Kidney (tissue), 13 donors: ENCODE measurements at regions not wholly inside any gene's neighbourhood (a gene's known extent, or its start where the extent isn't known, plus 50 kb on each side); places are given as distances from the start of the nearest gene placed in this dataset.
A peak's percentile ranks its signal among the peaks of the same experiment; 100 is the strongest.

Experiments
- DNase-seq, 5 donors: peaks; one replicate each; pipeline ENCODE4 v3.0.0-alpha.2; 2013 to 2020
- FAIRE-seq: peaks from 2 replicates; lab custom pipeline; 2012; peaks lifted over from hg19 to GRCh38; lab: Jason Lieb, UNC
- H3K27ac ChIP-seq, 2 donors: one replicate each; pipeline ENCODE4 v1.7.0; 2013; ENCODE audit warnings: low read depth in 2 of 2, low read length in 2 of 2, inconsistent platforms in 1 of 2
- H3K27me3 ChIP-seq: one replicate; pipeline ENCODE4 v1.7.1; 2013; ENCODE audit warnings: low read length, inconsistent platforms; ENCODE audit not compliant: control insufficient read depth, insufficient read depth
- H3K36me3 ChIP-seq, 3 donors: one replicate each; pipeline versions ENCODE4 v1.7.0 to v1.7.1; 2013; ENCODE audit warnings: low read length in 3 of 3, control low read depth in 1 of 3, inconsistent platforms in 1 of 3; ENCODE audit not compliant: insufficient read depth in 3 of 3, control insufficient read depth in 2 of 3
- H3K4me1 ChIP-seq, 3 donors: one replicate each; pipeline versions ENCODE4 v1.7.0 to v1.7.1; 2013; ENCODE audit warnings: low read length in 3 of 3, inconsistent platforms in 1 of 3, low read depth in 1 of 3; ENCODE audit not compliant: control insufficient read depth in 2 of 3, insufficient read depth in 2 of 3
- H3K4me3 ChIP-seq, 3 donors: one replicate each; pipeline versions ENCODE4 v1.7.0 to v1.8.1; 2013; ENCODE audit warnings: low read length in 3 of 3, control low read depth in 1 of 3, inconsistent platforms in 1 of 3
- H3K9ac ChIP-seq, 3 donors: one replicate each; pipeline versions ENCODE4 v1.7.0 to v1.7.1; 2013; ENCODE audit warnings: low read length in 3 of 3, control low read depth in 1 of 3, inconsistent platforms in 1 of 3
- H3K9me3 ChIP-seq, 3 donors: one replicate each; pipeline versions ENCODE4 v1.7.0 to v1.7.1; 2013; ENCODE audit warnings: low read length in 3 of 3, control low read depth in 1 of 3, inconsistent platforms in 1 of 3; ENCODE audit not compliant: control insufficient read depth in 2 of 3, insufficient read depth in 1 of 3
- intact Hi-C: fragments of 100-400 bp; cut with DNase I; formaldehyde crosslinking; loops from one replicate; pipeline ENCODE4 v1.11.1; 2022
- TF ChIP-seq, protein P1 (sequence below): IDR thresholded peaks from 3 replicates; pipeline ENCODE4 v1.5.1; 2012; ENCODE audit warnings: mild to moderate bottlenecking, moderate library complexity, borderline replicate concordance; ENCODE audit not compliant: insufficient read depth; ENCODE audit errors: extremely low read depth
- donor health status: control.
- donor health status: control.
- donor health status: control.
- donor health status: control.
- donor health status: control.
- donor health status: DM: yes; HTN: yes; CAD: no.
- donor health status: Normal renal cell carcinoma (clear cell type).

- Histone ChIP-seq H3K36me3 (no peaks in the 10 kb centered on the region), H3K4me1 (peaks cover 0 to 4% (median 0%) of the 10 kb centered on the region in 3 donors), H3K9me3 (no peaks in the 10 kb centered on the region), H3K27me3 (no peaks in the 10 kb centered on the region), H3K27ac (no peak overlapping the region), H3K9ac (no peak overlapping the region), H3K4me3 (no peak overlapping the region)
- intact Hi-C loops = no loop called here
- DNase-seq = no peak
- TF ChIP-seq, protein P1, sequence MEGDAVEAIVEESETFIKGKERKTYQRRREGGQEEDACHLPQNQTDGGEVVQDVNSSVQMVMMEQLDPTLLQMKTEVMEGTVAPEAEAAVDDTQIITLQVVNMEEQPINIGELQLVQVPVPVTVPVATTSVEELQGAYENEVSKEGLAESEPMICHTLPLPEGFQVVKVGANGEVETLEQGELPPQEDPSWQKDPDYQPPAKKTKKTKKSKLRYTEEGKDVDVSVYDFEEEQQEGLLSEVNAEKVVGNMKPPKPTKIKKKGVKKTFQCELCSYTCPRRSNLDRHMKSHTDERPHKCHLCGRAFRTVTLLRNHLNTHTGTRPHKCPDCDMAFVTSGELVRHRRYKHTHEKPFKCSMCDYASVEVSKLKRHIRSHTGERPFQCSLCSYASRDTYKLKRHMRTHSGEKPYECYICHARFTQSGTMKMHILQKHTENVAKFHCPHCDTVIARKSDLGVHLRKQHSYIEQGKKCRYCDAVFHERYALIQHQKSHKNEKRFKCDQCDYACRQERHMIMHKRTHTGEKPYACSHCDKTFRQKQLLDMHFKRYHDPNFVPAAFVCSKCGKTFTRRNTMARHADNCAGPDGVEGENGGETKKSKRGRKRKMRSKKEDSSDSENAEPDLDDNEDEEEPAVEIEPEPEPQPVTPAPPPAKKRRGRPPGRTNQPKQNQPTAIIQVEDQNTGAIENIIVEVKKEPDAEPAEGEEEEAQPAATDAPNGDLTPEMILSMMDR = no peak
- no peak for FAIRE-seq
Observed at GRCh38 chr2:128565441-128565840, 246.8 kb upstream of the HS6ST1 start.

DNA sequence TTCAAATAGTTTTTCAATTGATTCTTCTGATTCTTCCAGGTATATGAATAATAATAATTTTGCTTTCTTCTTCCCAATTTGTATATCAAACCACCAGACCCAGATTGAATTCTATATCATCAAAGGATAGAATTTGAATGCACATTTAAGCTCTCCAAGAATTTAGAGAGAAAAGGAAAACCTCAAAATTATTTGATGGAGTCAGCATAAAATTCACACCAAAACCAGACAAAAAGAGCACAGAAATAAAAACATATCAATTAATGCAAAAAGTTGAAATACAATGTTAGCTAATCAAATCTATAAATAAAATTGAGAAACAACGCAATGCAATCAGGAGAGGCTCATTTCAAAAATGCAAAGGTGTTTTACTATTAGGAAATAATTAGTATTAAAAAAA is 248.0 kb upstream of the HS6ST1 start:
- H3K4me3 ChIP-seq = no peak overlapping the region
- intact Hi-C loops = no loop called here
- H3K36me3 ChIP-seq = no peaks in the 10 kb centered on the region
- no peak overlapping the region for H3K9ac ChIP-seq
- TF ChIP-seq, protein P1 = no peak
- no peaks in the 10 kb centered on the region for H3K27me3 ChIP-seq
- DNase-seq (no peak), FAIRE-seq (no peak)
- H3K27ac ChIP-seq = no peak overlapping the region
- no peaks in the 10 kb centered on the region for H3K9me3 ChIP-seq
- H3K4me1 ChIP-seq = peaks cover 0 to 4% (median 0%) of the 10 kb centered on the region in 3 donors

- DNase-seq (peak in 2 of 5 donors; percentile 7 to 54), FAIRE-seq (no peak)
- no peak overlapping the region for H3K9ac ChIP-seq
Observed at GRCh38 chr2:128568106-128568505, 249.4 kb upstream of the HS6ST1 start.

More at GRCh38 chr2:128568106-128568505, 249.4 kb upstream of the HS6ST1 start:
- Histone ChIP-seq H3K9me3 (no peaks in the 10 kb centered on the region), H3K4me3 (no peak overlapping the region), H3K27ac (no peak overlapping the region), H3K27me3 (no peaks in the 10 kb centered on the region), H3K36me3 (no peaks in the 10 kb centered on the region), H3K4me1 (peaks cover 0 to 1% (median 0%) of the 10 kb centered on the region in 3 donors)
- intact Hi-C loops = no loop called here
- TF ChIP-seq, protein P1 = no peak
